Spleen (tissue), 7 donors: ENCODE measurements at regions not wholly inside any gene's neighbourhood (a gene's known extent, or its start where the extent isn't known, plus 50 kb on each side); places are given as distances from the start of the nearest gene placed in this dataset.

Experiments
- CTCF ChIP-seq, 11 experiments: fragments of 200-600 bp in 7 of 11; fragments of 450-650 bp in 4 of 11; sonication (generic) in 4 of 11; IDR thresholded peaks in 8 of 11; conservative IDR thresholded peaks in 3 of 11; 1 replicate in 7 of 11; 2 replicates in 4 of 11; pipeline versions ENCODE4 v1.4.0 to v1.8.0; 2016 to 2021; ENCODE audit warnings: antibody characterized with exemption in 11 of 11, inconsistent platforms in 4 of 11, mild to moderate bottlenecking in 1 of 11
- POLR2A ChIP-seq, 3 donors: fragments of 450-650 bp; IDR thresholded peaks; one replicate each; pipeline ENCODE4 v1.5.1; 2017; ENCODE audit warnings: antibody characterized with exemption in 3 of 3, mild to moderate bottlenecking in 1 of 3
- donor health status: DM: no; HTN: no; CAD: no; lungs with moderate emphysema.
- donor health status: DM: no; HTN: no; CAD: no.
- donor health status: DM: no; HTN: no; CAD: no.

DNA sequence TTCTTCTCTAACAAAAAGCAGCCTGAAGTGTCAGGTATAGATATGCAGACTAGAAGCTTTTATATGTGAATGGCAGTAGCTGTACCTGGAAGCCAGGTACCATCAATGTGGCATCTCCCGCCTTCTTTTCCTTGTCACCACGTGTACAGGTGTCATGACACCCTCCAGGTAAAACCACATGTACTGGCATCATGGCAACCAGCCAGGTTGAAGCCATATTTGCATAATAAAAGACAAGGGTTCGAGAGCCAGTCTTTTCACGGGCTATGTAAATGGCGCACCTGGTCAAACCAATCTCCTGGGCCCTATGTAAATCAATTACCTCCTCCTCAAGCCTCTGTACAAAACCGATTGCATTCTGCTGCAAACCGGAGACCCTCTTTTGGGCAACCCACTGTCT is 541.3 kb downstream of the CDH11 start:
- TF ChIP-seq CTCF (IDR thresholded peaks at IDR 0.05 in 8 of 11, conservative IDR thresholded peaks at IDR 0.05 in 3 of 11) (no peak), POLR2A (IDR thresholded peaks at IDR 0.05) (no peak)
